Right ventricle myocardium inferior (tissue), 1 donor: ENCODE measurements at regions not wholly inside any gene's neighbourhood (a gene's known extent, or its start where the extent isn't known, plus 50 kb on each side); places are given as distances from the start of the nearest gene placed in this dataset.

Source experiments
- ATAC-seq: fragments of 200-7000 bp; cut with Tn5 transposase; one replicate; pipeline ENCODE4 v1.9.1; 2020; ENCODE audit warnings: mild to moderate bottlenecking, moderate library complexity
- DNase-seq: peaks from one replicate; pipeline ENCODE4 v3.0.0; 2021; ENCODE audit errors: missing footprints
- intact Hi-C: fragments of 100-400 bp; cut with DNase I; formaldehyde crosslinking; loops from one replicate; pipeline ENCODE4 v1.11.0; 2022
- donor health status: DM: no; HTN: yes; CAD: no; lungs with severe emphysema.

GRCh38 chrX:40494005-40494404, 86.8 kb upstream of the ATP6AP2 start:
- intact Hi-C loops: no loop called here
- no peak for DNase-seq
- ATAC-seq: no peak

DNA sequence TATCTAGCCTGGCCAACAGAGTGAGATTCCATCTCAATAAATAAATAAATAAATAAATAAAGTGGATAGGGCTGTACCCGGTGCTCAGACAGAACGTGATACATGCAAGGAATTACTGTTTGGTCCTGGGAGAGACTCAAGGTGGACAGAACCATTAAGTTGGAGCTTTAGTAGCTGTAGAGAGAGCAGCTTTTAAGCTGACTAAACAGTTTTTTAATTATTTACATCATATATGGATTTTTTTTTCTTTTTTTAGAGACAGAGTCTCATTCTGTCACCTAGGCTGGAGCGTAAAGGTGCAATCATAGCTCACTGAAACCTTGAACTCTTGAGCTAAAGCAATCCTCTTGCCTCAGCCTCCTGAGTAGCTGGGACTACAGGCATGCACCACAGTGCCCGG, 92.5 kb upstream of the ATP6AP2 start:
- no peak for ATAC-seq
- no peak for DNase-seq
- intact Hi-C loops: no loop called here

- ATAC-seq: no peak
- intact Hi-C loops: no loop called here
- DNase-seq: no peak
Measured at GRCh38 chrX:40485973-40486372, 94.8 kb upstream of the ATP6AP2 start.

DNA sequence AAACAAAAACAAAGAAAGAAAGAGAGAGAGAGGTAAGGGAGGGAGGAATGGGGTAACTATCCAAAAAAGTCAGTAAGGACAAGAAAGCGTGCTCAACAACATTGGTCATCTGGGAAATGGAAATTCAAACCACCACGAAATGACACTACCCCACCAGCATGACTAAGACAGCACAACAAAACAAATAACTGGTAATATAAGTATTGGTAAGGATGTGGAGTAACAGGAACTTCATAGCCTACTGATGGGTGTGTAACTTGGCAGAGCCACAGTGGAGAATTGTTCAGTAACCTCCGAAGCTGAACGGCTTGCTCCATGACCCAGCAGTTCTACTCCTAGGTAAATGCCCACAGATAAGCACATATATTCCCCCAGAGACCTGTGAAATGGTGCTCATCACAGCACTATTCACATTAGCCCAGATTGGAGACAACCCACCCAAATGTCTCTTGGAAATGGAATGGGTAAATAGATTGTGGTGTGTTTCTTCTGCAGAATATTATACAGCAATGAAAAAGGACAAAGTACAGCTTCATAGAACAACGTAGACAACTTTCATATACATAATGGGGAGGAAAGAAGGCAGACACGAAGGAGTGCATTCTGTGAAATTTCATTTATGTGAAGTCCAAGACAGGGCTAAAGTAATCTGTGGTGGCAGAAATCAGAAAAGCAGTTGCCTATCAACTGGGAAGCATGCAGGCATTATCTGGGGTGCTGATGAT, 95.5 kb upstream of the ATP6AP2 start:
- intact Hi-C loops: no loop called here
- ATAC-seq (no peak), DNase-seq (no peak)

DNA sequence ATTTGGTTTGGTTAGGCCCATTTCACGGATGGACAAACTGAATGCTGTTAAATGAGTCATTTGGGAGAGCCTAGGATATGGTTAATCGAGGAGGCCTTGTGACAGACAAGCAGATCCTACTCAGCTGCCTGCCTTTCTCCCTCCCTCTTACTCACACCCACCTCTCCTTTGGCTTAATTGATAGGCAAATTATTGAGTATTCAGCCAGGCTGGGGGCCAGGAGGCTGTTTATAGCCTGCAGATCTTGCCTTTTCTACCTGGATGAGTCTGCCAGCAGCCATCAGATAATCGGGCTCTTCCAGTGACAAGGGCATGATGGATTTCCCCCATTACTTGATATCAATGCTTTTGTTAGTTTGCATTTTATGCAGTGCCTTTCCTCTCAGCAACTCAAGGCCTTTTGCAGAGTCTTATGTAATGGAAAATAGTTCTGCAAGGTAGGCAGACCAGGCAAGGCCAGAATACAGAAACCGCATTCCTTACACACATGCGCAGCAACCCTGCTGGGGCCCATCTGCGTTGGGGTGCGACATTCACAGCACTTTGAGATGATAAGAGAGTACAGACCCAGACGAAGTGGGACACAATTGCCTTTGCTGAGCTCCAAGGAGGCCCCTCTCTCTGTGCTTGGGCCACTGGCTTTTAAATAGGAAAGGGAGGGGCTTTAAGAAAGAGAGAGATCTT, 96.2 kb upstream of the ATP6AP2 start:
- intact Hi-C loops: no loop called here

GRCh38 chrX:40483502-40483901, 97.3 kb upstream of the ATP6AP2 start:
- ATAC-seq: no peak
- intact Hi-C loops: no loop called here
- DNase-seq: no peak

More for the DNA sequence above, 96.2 kb upstream of the ATP6AP2 start:
- DNase-seq (no peak), ATAC-seq (no peak)

DNA sequence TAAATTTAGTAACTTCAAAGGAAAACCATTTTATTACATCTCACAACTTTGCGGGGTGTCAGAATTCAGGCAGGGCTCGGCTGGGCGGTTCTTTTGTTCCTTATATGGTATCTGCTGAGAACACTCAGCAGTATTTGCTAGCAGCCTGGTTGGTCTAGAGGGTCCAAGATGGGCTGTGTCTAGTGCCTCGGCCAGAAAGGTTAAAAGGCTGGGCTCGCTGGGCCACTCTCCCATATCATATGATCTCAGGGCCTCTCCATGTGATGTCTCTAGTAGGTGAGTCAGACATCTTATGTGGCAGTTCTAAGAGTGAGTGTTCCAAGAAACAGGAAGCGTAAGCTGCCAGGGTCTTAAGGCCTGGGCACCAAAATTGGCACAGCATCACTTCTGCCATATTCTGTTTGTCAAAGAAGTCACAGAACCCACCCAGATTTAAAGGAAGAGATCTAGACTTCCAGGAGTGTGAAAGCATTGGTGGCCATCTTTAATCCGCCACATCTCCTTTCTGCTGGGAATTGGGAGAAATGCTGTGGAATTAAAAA, 100.9 kb upstream of the ATP6AP2 start:
- intact Hi-C loops: no loop called here

GRCh38 chrX:40478474-40479065, 102.2 kb upstream of the ATP6AP2 start:
- DNase-seq: no peak
- intact Hi-C loops: no loop called here
- no peak for ATAC-seq

More for the DNA sequence above, 100.9 kb upstream of the ATP6AP2 start:
- DNase-seq (no peak), ATAC-seq (no peak)

DNA sequence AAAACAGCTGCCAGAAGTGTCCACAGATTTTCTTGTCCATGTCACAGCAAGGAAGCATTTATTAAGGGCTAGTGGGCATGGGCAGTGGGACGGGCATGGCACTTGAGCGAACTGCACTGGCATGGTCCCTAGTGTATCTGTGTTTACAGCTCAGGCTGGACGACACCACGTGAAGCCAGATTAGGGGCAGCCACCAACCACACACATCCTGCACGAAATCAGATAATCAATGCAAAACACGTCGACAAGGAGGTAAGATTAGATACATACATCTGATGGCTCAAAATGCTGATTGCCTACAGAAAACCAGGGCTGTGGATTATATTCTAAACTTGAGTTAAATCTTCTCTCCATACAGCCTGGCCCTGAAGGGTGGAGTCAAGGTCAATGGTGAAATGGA, 103.8 kb upstream of the ATP6AP2 start:
- DNase-seq (no peak), ATAC-seq (no peak)
- intact Hi-C loops: no loop called here

DNA sequence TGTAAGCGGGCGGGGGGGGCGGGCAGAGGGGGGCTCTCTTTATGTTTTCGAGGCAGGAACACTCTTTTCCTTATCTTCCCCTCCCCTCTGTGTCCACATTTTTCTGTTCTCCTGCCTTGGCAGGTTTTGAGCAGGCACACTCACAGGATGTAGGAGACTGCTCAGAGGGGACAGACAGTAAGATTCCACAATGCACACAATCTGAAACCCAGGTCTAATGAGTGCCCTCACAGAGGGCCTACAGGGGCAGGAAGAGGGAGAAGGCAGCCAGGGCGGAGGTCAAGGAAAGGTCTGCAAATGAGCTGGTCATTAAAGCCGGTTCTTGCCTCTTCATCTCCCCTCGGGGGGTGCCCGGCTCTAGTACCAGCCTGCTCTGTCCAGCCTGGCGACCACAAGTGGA, 106.1 kb upstream of the ATP6AP2 start:
- no peak for DNase-seq
- intact Hi-C loops: no loop called here
- ATAC-seq: no peak

- no peak for ATAC-seq
- intact Hi-C loops: no loop called here
- DNase-seq: no peak
Measured at GRCh38 chrX:40474205-40474626, 106.6 kb upstream of the ATP6AP2 start.

DNA sequence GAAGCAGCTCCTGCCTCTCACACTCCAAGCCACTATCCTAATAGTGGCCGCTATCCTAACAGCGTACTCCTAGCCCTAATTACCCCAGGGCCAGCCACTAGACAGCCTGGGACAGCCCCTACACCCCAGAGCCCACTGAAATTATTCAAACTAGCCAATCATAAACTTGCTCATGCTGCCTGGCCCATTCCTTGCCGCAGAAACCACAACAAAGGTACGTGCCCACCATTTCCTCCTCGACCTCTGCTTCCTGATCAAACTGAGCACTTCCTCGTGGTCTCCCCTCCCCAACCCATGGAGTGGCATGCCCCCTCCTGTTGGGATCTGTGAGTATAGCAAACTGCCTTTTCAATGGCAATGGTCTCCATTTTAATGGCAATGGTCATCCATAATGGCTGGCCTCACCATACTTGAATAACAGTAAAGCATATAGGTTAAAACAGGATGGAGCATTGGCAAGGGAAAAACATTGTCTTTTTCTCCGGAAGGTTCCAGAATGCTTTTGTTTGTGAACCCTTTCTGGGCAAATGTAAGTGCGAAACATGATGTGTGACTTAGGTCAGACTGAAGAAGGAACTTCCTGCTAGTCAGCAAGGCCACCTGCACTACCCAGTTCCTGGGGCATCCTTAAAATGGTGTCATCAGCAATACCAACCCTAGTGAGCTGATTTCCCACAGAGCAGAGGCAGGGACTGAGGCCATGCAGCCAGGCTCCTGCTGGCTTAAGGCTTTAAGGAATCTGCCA, 107.1 kb upstream of the ATP6AP2 start:
- intact Hi-C loops: no loop called here
- no peak for DNase-seq
- ATAC-seq: no peak

GRCh38 chrX:40471965-40472648, 108.7 kb upstream of the ATP6AP2 start:
- ATAC-seq (peak; percentile 53), DNase-seq (no peak)
- intact Hi-C loops: no loop called here

DNA sequence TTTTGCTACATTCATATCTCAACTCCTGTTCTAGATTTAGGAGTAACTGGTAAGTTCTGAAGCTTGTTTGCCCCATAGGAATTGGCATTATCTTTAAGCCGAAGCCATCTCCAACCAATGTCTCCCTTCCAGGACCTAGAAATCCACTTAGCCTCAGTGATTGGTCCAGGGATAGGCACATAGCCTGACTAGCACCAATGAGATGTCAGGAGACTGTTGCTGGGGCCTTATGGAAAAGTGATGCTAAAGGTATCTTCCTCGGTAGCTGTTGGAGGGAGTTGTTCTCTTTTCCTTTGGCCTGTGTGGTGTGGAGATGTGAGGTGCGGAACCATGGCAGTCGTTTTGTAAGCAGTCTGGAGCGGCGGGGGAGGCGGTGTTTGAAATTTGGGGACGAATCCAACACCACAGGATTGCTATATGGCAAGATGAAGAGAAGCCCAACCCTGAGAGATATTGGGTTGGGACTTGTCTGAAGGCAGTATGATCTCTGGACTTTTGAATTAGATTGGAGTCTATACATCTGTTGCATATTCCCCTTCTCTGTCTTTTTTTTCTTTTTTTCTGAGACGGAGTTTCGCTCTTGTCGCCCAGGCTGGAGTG, 109.8 kb upstream of the ATP6AP2 start:
- DNase-seq (no peak), ATAC-seq (no peak)
- intact Hi-C loops: no loop called here

DNA sequence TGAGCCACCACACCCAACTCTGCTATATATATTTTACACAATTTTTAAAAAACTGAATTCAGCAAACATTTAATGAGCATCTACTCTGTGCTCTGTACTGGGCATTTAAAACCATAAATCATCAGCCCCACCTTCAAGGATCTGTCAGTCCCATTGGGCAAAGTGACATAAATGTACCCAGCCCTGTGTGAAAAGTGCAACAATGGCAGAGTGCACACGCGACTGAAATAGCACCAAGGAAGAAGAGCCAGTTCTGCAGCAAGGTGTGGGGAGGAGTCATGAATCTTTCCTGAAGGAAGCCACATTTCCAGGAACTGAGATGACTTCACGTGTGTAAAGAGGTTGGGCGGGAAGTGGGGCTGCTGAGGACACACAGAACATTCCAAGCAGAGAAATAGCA, 111.5 kb upstream of the ATP6AP2 start:
- intact Hi-C loops: loop anchor here (5.0 kb wide), 1 partner anchor 657 kb away; no protein-coding TSS in a partner anchor
- ATAC-seq (no peak), DNase-seq (no peak)

GRCh38 chrX:40468033-40468846, 112.5 kb upstream of the ATP6AP2 start:
- intact Hi-C loops: loop anchor here (5.0 kb wide), 1 partner anchor 656 kb away; no protein-coding TSS in a partner anchor
- DNase-seq: no peak
- ATAC-seq: peak; percentile 96

GRCh38 chrX:40467454-40467853, 113.3 kb upstream of the ATP6AP2 start:
- no peak for DNase-seq
- intact Hi-C loops: loop anchor here (5.0 kb wide), 1 partner anchor 655 kb away; no protein-coding TSS in a partner anchor

More at GRCh38 chrX:40467454-40467853, 113.3 kb upstream of the ATP6AP2 start:
- ATAC-seq: no peak
